ENCODE measurements at regions not wholly inside any gene's neighbourhood (a gene's known extent, or its start where the extent isn't known, plus 50 kb on each side); places are given as distances from the start of the nearest gene placed in this dataset.

- 58 to 77% methylated on average over 1 of the region's 1 CpG for WGBS, 2 donors
- no peak for ATAC-seq (ENCODE audit: insufficient read depth, low FRiP score)
Observed at GRCh38 chr2:78263571-78263970, 741.4 kb upstream of the LRRTM4 start.

GRCh38 chr2:78264130-78264529, 742.0 kb upstream of the LRRTM4 start:
- no peak overlapping the region for H3K9ac ChIP-seq (ENCODE audit: insufficient read depth in 1 of 2, low read length in 2 of 2)
- H3K4me1 ChIP-seq (ENCODE audit: control insufficient read depth in 5 of 5, insufficient read depth in 5 of 5, low read length in 5 of 5), result no peaks in the 10 kb centered on the region
- no peaks in the 10 kb centered on the region for H3K9me3 ChIP-seq (ENCODE audit: control insufficient read depth in 4 of 4, insufficient read depth in 3 of 4, low read length in 3 of 4)
- H3K4me3 ChIP-seq, result no peak overlapping the region
- H3K36me3 ChIP-seq (ENCODE audit: control insufficient read depth in 4 of 4, insufficient read depth in 4 of 4, low read length in 4 of 4), result no peaks in the 10 kb centered on the region
- ATAC-seq (ENCODE audit: insufficient read depth, low FRiP score) (no peak), DNase-seq (no peak)
- no peak for TF ChIP-seq CTCF (IDR thresholded peaks at IDR 0.05; ENCODE audit: control extremely low read depth, extremely low read depth)
- 80 to 84% methylated on average over 2 of the region's 2 CpGs for whole genome bisulfite sequencing, 2 donors
- H3K27ac ChIP-seq (ENCODE audit: low read depth in 1 of 2, low read length in 1 of 2), result no peak overlapping the region
- no peaks in the 10 kb centered on the region for H3K27me3 ChIP-seq (ENCODE audit: control insufficient read depth in 3 of 3, insufficient read depth in 3 of 3, low read length in 2 of 3)

More at GRCh38 chr2:78263571-78263970, 741.4 kb upstream of the LRRTM4 start:
- Histone ChIP-seq H3K27ac (ENCODE audit: low read depth in 1 of 2, low read length in 1 of 2) (no peak overlapping the region), H3K9ac (ENCODE audit: insufficient read depth in 1 of 2, low read length in 2 of 2) (no peak overlapping the region), H3K27me3 (ENCODE audit: control insufficient read depth in 3 of 3, insufficient read depth in 3 of 3, low read length in 2 of 3) (no peaks in the 10 kb centered on the region), H3K9me3 (ENCODE audit: control insufficient read depth in 4 of 4, insufficient read depth in 3 of 4, low read length in 3 of 4) (no peaks in the 10 kb centered on the region), H3K36me3 (ENCODE audit: control insufficient read depth in 4 of 4, insufficient read depth in 4 of 4, low read length in 4 of 4) (no peaks in the 10 kb centered on the region), H3K4me3 (no peak overlapping the region), H3K4me1 (ENCODE audit: control insufficient read depth in 5 of 5, insufficient read depth in 5 of 5, low read length in 5 of 5) (no peaks in the 10 kb centered on the region)
- TF ChIP-seq CTCF (IDR thresholded peaks at IDR 0.05; ENCODE audit: control extremely low read depth, extremely low read depth), result no peak
- DNase-seq, result no peak

GRCh38 chr2:78281164-78281563, 744.3 kb upstream of the REG3G start:
- DNase-seq, result no peak
- ATAC-seq (ENCODE audit: insufficient read depth, low FRiP score), result no peak
- Histone ChIP-seq H3K27ac (ENCODE audit: low read depth in 1 of 2, low read length in 1 of 2) (no peak overlapping the region), H3K4me1 (ENCODE audit: control insufficient read depth in 5 of 5, insufficient read depth in 5 of 5, low read length in 5 of 5) (no peaks in the 10 kb centered on the region), H3K4me3 (no peak overlapping the region), H3K36me3 (ENCODE audit: control insufficient read depth in 4 of 4, insufficient read depth in 4 of 4, low read length in 4 of 4) (no peaks in the 10 kb centered on the region), H3K9me3 (ENCODE audit: control insufficient read depth in 4 of 4, insufficient read depth in 3 of 4, low read length in 3 of 4) (peaks cover 0 to 2% (median 0%) of the 10 kb centered on the region in 4 donors), H3K9ac (ENCODE audit: insufficient read depth in 1 of 2, low read length in 2 of 2) (no peak overlapping the region), H3K27me3 (ENCODE audit: control insufficient read depth in 3 of 3, insufficient read depth in 3 of 3, low read length in 2 of 3) (no peaks in the 10 kb centered on the region)
- WGBS, 2 donors, result 88 to 92% methylated on average over 5 of the region's 5 CpGs
- TF ChIP-seq CTCF (IDR thresholded peaks at IDR 0.05; ENCODE audit: control extremely low read depth, extremely low read depth), result no peak

- WGBS, 2 donors, result 91 to 92% methylated on average over 3 of the region's 3 CpGs
- Histone ChIP-seq H3K4me3 (no peak overlapping the region), H3K27ac (ENCODE audit: low read depth in 1 of 2, low read length in 1 of 2) (no peak overlapping the region), H3K9ac (ENCODE audit: insufficient read depth in 1 of 2, low read length in 2 of 2) (no peak overlapping the region), H3K27me3 (ENCODE audit: control insufficient read depth in 3 of 3, insufficient read depth in 3 of 3, low read length in 2 of 3) (no peaks in the 10 kb centered on the region), H3K36me3 (ENCODE audit: control insufficient read depth in 4 of 4, insufficient read depth in 4 of 4, low read length in 4 of 4) (no peaks in the 10 kb centered on the region), H3K9me3 (ENCODE audit: control insufficient read depth in 4 of 4, insufficient read depth in 3 of 4, low read length in 3 of 4) (peaks cover 0 to 3% (median 0%) of the 10 kb centered on the region in 4 donors), H3K4me1 (ENCODE audit: control insufficient read depth in 5 of 5, insufficient read depth in 5 of 5, low read length in 5 of 5) (no peaks in the 10 kb centered on the region)
- TF ChIP-seq CTCF (IDR thresholded peaks at IDR 0.05; ENCODE audit: control extremely low read depth, extremely low read depth), result no peak
- no peak for ATAC-seq (ENCODE audit: insufficient read depth, low FRiP score)
- DNase-seq, result no peak
Observed at GRCh38 chr2:78290581-78291214, 734.8 kb upstream of the REG3G start.

All from lung (tissue), 11 donors.